ENCODE measurements at regions not wholly inside any gene's neighbourhood (a gene's known extent, or its start where the extent isn't known, plus 50 kb on each side); places are given as distances from the start of the nearest gene placed in this dataset.

DNA sequence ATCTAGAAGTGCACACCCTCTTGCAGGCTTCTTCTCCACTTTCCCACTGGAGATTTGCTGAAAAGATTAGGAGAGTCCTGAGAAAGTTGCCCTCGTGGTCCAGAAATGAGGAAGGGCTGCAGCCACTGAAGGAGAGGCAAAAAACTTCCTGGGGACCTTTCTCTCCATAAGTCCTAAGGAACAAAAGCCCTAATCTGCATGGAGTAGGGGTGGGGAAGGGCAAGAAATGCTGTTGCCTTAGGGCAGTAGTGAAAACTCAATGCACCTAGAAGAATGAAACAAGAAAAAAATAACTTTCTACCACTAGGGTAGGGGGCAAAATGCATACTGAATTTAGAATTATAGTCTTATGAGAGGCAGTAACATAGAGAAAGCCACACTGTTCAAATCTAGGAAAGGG, 1408.8 kb downstream of the PCDH19 start:
- no peak overlapping the region for H2BK120ac ChIP-seq (replicated peaks; ENCODE audit: low read depth, low read length)
- H3K23ac ChIP-seq (ENCODE audit: insufficient read length): no peak overlapping the region
- H2BK5ac ChIP-seq (ENCODE audit: low read depth, low read length): no peak overlapping the region
- H2BK20ac ChIP-seq (ENCODE audit: low read length): no peak overlapping the region
- no peak overlapping the region for H3K4me2 ChIP-seq (ENCODE audit: insufficient read depth in 1 of 2, low read depth in 2 of 2, low read length in 2 of 2)
- H3K23me2 ChIP-seq (ENCODE audit: low read depth, low read length): no peaks in the 10 kb centered on the region
- FAIRE-seq (no peak), DNase-seq (ENCODE audit: low read depth in 1 of 2, low spot score in 2 of 2) (no peak)
- H3K14ac ChIP-seq (ENCODE audit: insufficient read length): no peak overlapping the region
- no peak overlapping the region for H2AK5ac ChIP-seq (ENCODE audit: low read depth, low read length)
- no peaks in the 10 kb centered on the region for H3K27me3 ChIP-seq (replicated peaks in 1 of 4; ENCODE audit: control insufficient read depth in 3 of 4, extremely low read depth in 1 of 4, insufficient read depth in 3 of 4, low read length in 3 of 4)
- H4K91ac ChIP-seq (replicated peaks; ENCODE audit: insufficient read length, low read length): no peak overlapping the region
- no peaks in the 10 kb centered on the region for H3K9me3 ChIP-seq (ENCODE audit: insufficient read depth in 2 of 2, low read depth in 1 of 2, low read length in 1 of 2)
- H2AFZ ChIP-seq (ENCODE audit: low read length): no peak overlapping the region
- H3K27ac ChIP-seq (ENCODE audit: low read depth, low read length): no peak overlapping the region
- H3K36me3 ChIP-seq (ENCODE audit: control insufficient read depth in 2 of 4, insufficient read depth in 4 of 4, low read length in 3 of 4): no peaks in the 10 kb centered on the region
- H4K5ac ChIP-seq (ENCODE audit: insufficient read length, low read depth, low read length): no peak overlapping the region
- H3K4ac ChIP-seq (replicated peaks; ENCODE audit: insufficient read length, low read depth, low read length): no peak overlapping the region
- no peak overlapping the region for H3K4me3 ChIP-seq (ENCODE audit: extremely low read depth in 1 of 4, insufficient read depth in 2 of 4, low read depth in 3 of 4, low read length in 4 of 4)
- ChIA-PET CTCF (ENCODE audit: partially characterized antibody) (interaction anchor here (1.2 kb wide), 1 partner anchor 14 kb away, joined by 7 read pairs; no protein-coding TSS in a partner anchor), POLR2A (ENCODE audit: partially characterized antibody) (no interaction called here)
- no peak for TF ChIP-seq FOSL1 (IDR thresholded peaks at IDR 0.05; ENCODE audit: insufficient read depth, low read depth, low read length)
- no peak for TF ChIP-seq TEAD4 (IDR thresholded peaks at IDR 0.05; ENCODE audit: low read depth, low read length)
- TF ChIP-seq RNF2 (IDR thresholded peaks at IDR 0.05; ENCODE audit: borderline replicate concordance, low read depth, low read length, missing control alignments, poor library complexity, severe bottlenecking): no peak
- no peak for TF ChIP-seq GTF2F1 (IDR thresholded peaks at IDR 0.05; ENCODE audit: borderline replicate concordance, low read depth, low read length)
- no peak for TF ChIP-seq BACH1 (IDR thresholded peaks at IDR 0.05; ENCODE audit: low read length)
- TF ChIP-seq ASH2L (IDR thresholded peaks at IDR 0.05; ENCODE audit: low read length): no peak
- no peak for TF ChIP-seq RXRA (IDR thresholded peaks at IDR 0.05; ENCODE audit: insufficient read depth, low read depth, low read length)
- TF ChIP-seq SP1 (IDR thresholded peaks at IDR 0.05; ENCODE audit: low read depth, low read length): no peak
- no peak for TF ChIP-seq EP300 (IDR thresholded peaks at IDR 0.05; ENCODE audit: borderline replicate concordance in 1 of 2, low read depth in 2 of 2, low read length in 2 of 2)
- TF ChIP-seq CBX5 (IDR thresholded peaks at IDR 0.05; ENCODE audit: low read depth, low read length): no peak
- no peak for TF ChIP-seq GABPA (IDR thresholded peaks at IDR 0.05; ENCODE audit: borderline replicate concordance, insufficient read depth, low read length)
- TF ChIP-seq E2F6 (IDR thresholded peaks at IDR 0.05): no peak
- TF ChIP-seq SIRT6 (IDR thresholded peaks at IDR 0.05; ENCODE audit: low read length): no peak
- TF ChIP-seq CEBPB (IDR thresholded peaks at IDR 0.05; ENCODE audit: low read depth, low read length): no peak
- H3K18ac ChIP-seq (ENCODE audit: extremely low read depth, low read length): no peak overlapping the region
- H3K4me1 ChIP-seq (replicated peaks in 1 of 4; ENCODE audit: control insufficient read depth in 3 of 4, insufficient read depth in 4 of 4, low read length in 3 of 4): no peaks in the 10 kb centered on the region
- no peaks in the 10 kb centered on the region for H3K79me1 ChIP-seq (ENCODE audit: low read depth, low read length)
- H3K79me2 ChIP-seq (ENCODE audit: control insufficient read depth in 1 of 2, insufficient read depth in 2 of 2, low read length in 2 of 2): no peaks in the 10 kb centered on the region
- H3K9ac ChIP-seq (replicated peaks in 1 of 4; ENCODE audit: extremely low read depth in 1 of 4, low read depth in 3 of 4, low read length in 3 of 4): no peak overlapping the region
- no peak overlapping the region for H2BK12ac ChIP-seq (ENCODE audit: low read depth, low read length)
- H3K56ac ChIP-seq (replicated peaks; ENCODE audit: insufficient read length, low read depth, low read length): no peak overlapping the region
- H2BK15ac ChIP-seq (ENCODE audit: low read length): no peak overlapping the region
- 80% methylated on average over 1 of the region's 1 CpG; no CpG with 5 or more reads in 1 of the 2 experiments for WGBS, 2 experiments (ENCODE audit: extremely low coverage in 1 of 2, insufficient coverage in 1 of 2, insufficient read length in 1 of 2, insufficient replicate concordance in 2 of 2, low coverage in 1 of 2, low lambda C conversion rate in 2 of 2, missing lambda C conversion rate in 1 of 2)
- no peak overlapping the region for H4K8ac ChIP-seq (ENCODE audit: extremely low read depth, insufficient read depth, low read length)
- no peaks in the 10 kb centered on the region for H4K20me1 ChIP-seq (replicated peaks in 1 of 2; ENCODE audit: control insufficient read depth in 1 of 2, insufficient read depth in 2 of 2, low read length in 2 of 2)

All from H1 (cell line).